ENCODE measurements at regions not wholly inside any gene's neighbourhood (a gene's known extent, or its start where the extent isn't known, plus 50 kb on each side); places are given as distances from the start of the nearest gene placed in this dataset.

DNA sequence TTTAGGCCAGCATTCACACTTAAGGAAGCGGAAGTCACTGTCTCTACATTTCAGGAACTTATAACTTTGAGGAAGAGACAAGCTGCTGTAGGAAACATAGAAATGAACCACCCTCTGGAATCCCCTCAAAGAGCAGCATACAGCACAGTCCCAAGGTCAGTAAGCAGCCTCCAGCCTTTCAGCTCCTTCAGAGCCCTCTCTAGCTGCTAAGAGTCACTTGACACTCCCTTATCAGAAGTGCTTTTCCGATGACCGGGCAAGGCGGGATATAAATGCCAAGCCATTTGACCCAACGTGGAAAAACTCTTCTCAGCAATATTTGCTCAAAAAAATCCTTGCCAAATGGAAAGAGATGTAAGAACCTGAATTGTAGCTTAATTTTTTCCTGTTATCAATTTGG is 1284.3 kb downstream of the XPNPEP1 start:
- Histone ChIP-seq H3K9ac (ENCODE audit: low read length) (no peak overlapping the region), H3K4me3 (ENCODE audit: low read depth in 1 of 2, low read length in 2 of 2) (no peak overlapping the region)

DNA sequence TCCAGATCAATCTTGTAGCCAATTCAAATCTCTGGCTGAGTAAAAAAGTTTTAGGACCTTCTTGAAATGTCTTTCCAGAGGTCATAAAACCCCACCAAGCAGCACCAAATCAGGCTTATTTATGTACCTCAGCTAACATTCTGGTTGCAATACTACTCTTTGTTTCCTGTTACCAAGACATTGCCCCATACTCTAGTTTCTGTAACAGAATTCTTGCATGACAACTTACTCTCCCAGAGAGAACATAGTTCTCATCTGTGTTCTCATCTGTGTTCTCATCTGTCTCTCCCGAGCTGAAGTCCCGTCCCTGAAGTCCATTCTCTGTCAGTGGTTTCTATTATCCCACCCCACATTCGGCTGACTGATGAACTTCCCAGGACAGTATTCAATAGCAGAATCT is 1285.1 kb downstream of the XPNPEP1 start:
- no peaks in the 10 kb centered on the region for H3K9me3 ChIP-seq (ENCODE audit: low read length)
- no peaks in the 10 kb centered on the region for H3K36me3 ChIP-seq (ENCODE audit: insufficient read depth, low read length)
- no peak overlapping the region for H3K9ac ChIP-seq (ENCODE audit: low read length)
- H3K4me3 ChIP-seq (ENCODE audit: low read depth in 1 of 2, low read length in 2 of 2) = no peak overlapping the region
- H3K27ac ChIP-seq (ENCODE audit: low read depth, low read length) = no peak overlapping the region
- no peaks in the 10 kb centered on the region for H3K4me1 ChIP-seq (ENCODE audit: insufficient read depth, low read length)
- no peaks in the 10 kb centered on the region for H3K27me3 ChIP-seq (ENCODE audit: control insufficient read depth in 1 of 2, insufficient read depth in 2 of 2, low read length in 2 of 2)

More for the DNA sequence above, 1284.3 kb downstream of the XPNPEP1 start:
- Histone ChIP-seq H3K27me3 (ENCODE audit: control insufficient read depth in 1 of 2, insufficient read depth in 2 of 2, low read length in 2 of 2) (no peaks in the 10 kb centered on the region), H3K9me3 (ENCODE audit: low read length) (no peaks in the 10 kb centered on the region), H3K36me3 (ENCODE audit: insufficient read depth, low read length) (no peaks in the 10 kb centered on the region), H3K27ac (ENCODE audit: low read depth, low read length) (no peak overlapping the region), H3K4me1 (ENCODE audit: insufficient read depth, low read length) (no peaks in the 10 kb centered on the region)

DNA sequence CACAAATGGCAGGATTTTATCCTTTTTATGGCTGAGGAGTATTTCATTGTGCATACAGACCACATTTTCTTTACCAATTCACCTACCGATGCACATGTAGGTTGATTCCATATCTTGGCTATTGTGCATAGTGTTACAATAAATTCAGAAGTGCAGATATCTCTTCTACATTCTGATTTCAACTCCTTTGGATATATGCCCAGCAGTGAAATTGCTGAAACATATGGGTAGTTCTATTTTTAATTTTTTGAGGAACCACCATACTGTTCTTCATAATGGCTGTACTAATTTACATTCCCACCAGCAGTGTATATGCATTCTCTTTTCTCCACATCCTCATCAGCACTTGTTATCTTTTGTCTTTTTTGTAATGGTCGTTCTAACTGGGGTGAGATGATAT is 1290.3 kb downstream of the XPNPEP1 start:
- no peaks in the 10 kb centered on the region for H3K4me1 ChIP-seq (ENCODE audit: insufficient read depth, low read length)
- H3K4me3 ChIP-seq (ENCODE audit: low read depth in 1 of 2, low read length in 2 of 2) = no peak overlapping the region
- no peaks in the 10 kb centered on the region for H3K9me3 ChIP-seq (ENCODE audit: low read length)
- no peak overlapping the region for H3K27ac ChIP-seq (ENCODE audit: low read depth, low read length)
- no peak overlapping the region for H3K9ac ChIP-seq (ENCODE audit: low read length)
- no peaks in the 10 kb centered on the region for H3K27me3 ChIP-seq (ENCODE audit: control insufficient read depth in 1 of 2, insufficient read depth in 2 of 2, low read length in 2 of 2)
- H3K36me3 ChIP-seq (ENCODE audit: insufficient read depth, low read length) = no peaks in the 10 kb centered on the region

DNA sequence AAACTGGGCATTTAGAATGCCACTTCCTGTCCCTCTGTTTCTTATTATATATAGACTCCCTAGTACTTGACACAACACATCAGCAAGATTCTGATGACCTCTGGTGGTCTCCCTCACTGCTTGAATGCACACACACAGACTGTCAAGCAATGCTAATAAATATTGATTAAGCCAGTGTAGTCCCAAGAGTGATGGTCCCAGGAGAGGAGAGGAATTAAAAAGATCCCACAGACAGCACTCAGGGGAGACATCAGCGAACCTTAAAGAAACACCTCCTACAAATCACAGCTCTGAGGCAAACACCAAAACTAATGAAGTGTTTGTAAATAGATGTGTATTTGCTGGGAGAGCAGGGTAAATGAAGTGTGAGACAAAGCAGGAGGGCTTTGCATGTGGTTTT is 1291.2 kb downstream of the XPNPEP1 start:
- H3K36me3 ChIP-seq (ENCODE audit: insufficient read depth, low read length) = no peaks in the 10 kb centered on the region
- no peaks in the 10 kb centered on the region for H3K9me3 ChIP-seq (ENCODE audit: low read length)
- H3K4me3 ChIP-seq (ENCODE audit: low read depth in 1 of 2, low read length in 2 of 2) = no peak overlapping the region
- H3K27me3 ChIP-seq (ENCODE audit: control insufficient read depth in 1 of 2, insufficient read depth in 2 of 2, low read length in 2 of 2) = no peaks in the 10 kb centered on the region
- H3K9ac ChIP-seq (ENCODE audit: low read length) = no peak overlapping the region
- H3K4me1 ChIP-seq (ENCODE audit: insufficient read depth, low read length) = no peaks in the 10 kb centered on the region
- no peak overlapping the region for H3K27ac ChIP-seq (ENCODE audit: low read depth, low read length)

DNA sequence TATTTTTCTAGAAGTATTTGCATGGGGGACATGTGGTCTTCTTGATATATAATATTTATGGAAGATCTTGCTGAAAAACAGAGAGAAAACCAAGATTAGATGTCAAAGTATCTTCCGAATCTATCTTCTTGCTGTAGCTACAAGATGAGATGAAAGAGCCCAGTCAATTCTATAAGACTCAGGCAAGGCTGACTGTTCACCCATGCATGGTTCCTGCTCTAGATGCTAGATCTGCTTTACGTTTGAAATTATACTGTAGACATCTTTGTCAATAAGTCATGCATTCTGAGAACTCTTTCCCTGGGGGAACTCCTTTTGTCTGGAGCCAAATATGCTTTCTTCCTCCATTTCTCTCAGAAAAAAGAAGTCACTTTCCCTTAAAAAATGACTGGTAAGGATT is 1292.0 kb downstream of the XPNPEP1 start:
- Histone ChIP-seq H3K4me3 (ENCODE audit: low read depth in 1 of 2, low read length in 2 of 2) (no peak overlapping the region), H3K9me3 (ENCODE audit: low read length) (no peaks in the 10 kb centered on the region), H3K27me3 (ENCODE audit: control insufficient read depth in 1 of 2, insufficient read depth in 2 of 2, low read length in 2 of 2) (no peaks in the 10 kb centered on the region), H3K36me3 (ENCODE audit: insufficient read depth, low read length) (no peaks in the 10 kb centered on the region), H3K4me1 (ENCODE audit: insufficient read depth, low read length) (no peaks in the 10 kb centered on the region), H3K9ac (ENCODE audit: low read length) (no peak overlapping the region), H3K27ac (ENCODE audit: low read depth, low read length) (no peak overlapping the region)

DNA sequence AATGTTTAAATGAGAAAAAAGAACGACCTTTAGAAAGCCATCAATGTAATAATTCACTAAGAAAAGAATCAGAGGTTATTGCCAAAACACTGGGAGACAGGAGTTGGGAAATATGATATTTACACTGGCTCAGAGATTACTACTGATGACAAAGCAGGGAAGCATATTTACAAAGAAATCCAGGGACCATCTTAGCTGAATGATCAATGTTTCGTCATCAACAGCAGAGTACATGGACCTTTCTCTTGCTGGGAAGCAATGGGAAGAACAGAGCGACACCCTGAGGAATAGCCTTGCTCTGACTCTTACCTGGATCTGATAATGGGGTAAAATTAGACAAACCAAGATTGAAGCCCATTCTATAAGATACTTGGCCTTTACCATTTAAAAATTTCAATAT is 1293.5 kb downstream of the XPNPEP1 start:
- Histone ChIP-seq H3K36me3 (ENCODE audit: insufficient read depth, low read length) (no peaks in the 10 kb centered on the region), H3K4me1 (ENCODE audit: insufficient read depth, low read length) (no peaks in the 10 kb centered on the region), H3K9me3 (ENCODE audit: low read length) (no peaks in the 10 kb centered on the region), H3K9ac (ENCODE audit: low read length) (no peak overlapping the region), H3K27ac (ENCODE audit: low read depth, low read length) (no peak overlapping the region), H3K27me3 (ENCODE audit: control insufficient read depth in 1 of 2, insufficient read depth in 2 of 2, low read length in 2 of 2) (no peaks in the 10 kb centered on the region), H3K4me3 (ENCODE audit: low read depth in 1 of 2, low read length in 2 of 2) (no peak overlapping the region)

DNA sequence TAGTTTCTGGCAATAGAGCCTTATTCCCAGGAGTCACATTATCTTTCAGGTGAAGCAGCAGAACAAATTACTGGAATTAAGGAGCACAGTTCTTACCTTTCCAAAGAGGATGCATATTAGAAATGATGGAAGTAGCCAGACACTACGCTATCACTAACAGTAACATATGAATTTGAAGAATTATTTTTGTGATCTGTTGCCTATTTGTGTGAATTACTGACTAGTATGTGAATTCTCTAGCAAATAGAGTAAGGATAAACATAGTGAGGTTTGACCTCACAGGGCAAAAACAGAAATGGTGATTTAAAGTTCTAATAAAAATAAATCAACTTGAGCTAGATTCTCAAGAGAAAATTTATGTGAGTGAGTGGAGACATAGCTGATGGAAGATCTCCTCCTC is 1299.3 kb downstream of the XPNPEP1 start:
- Histone ChIP-seq H3K4me3 (ENCODE audit: low read depth in 1 of 2, low read length in 2 of 2) (no peak overlapping the region), H3K27ac (ENCODE audit: low read depth, low read length) (no peak overlapping the region), H3K36me3 (ENCODE audit: insufficient read depth, low read length) (no peaks in the 10 kb centered on the region), H3K9ac (ENCODE audit: low read length) (no peak overlapping the region), H3K27me3 (ENCODE audit: control insufficient read depth in 1 of 2, insufficient read depth in 2 of 2, low read length in 2 of 2) (no peaks in the 10 kb centered on the region), H3K4me1 (ENCODE audit: insufficient read depth, low read length) (no peaks in the 10 kb centered on the region), H3K9me3 (ENCODE audit: low read length) (no peaks in the 10 kb centered on the region)

DNA sequence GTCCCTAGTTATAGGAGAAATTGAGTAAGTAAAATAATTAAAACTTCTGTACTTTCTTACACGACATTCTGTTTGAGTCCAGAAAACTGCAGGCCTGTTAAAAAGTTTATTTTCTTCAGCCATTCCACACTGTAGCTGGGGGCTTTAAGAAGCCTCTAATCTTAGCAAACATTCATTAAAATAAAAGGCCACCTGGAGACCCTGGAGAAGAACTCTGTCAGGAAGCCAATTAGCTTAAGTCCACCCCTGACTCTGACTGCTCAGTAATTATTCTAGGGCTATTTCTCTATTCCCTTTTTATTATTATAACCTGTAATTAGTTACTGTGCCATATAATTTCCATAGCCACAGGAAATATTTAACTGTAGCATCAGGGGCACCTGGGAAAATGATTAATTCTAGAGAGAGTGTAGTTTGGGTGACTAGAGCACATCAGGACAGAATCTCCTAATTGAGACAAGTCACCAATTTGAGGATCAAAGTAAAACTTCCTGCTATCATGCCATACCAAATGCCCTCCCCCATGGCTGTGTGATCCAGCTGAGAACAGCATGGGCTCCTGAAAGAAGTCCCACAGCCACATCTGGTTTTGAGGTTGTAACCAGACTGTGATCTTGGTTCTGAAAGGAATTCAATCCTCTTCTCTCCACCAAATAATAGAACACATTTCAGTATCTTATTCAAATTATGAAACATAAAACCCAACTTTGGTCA is 1302.3 kb downstream of the XPNPEP1 start:
- no peak overlapping the region for H3K9ac ChIP-seq (ENCODE audit: low read length)

DNA sequence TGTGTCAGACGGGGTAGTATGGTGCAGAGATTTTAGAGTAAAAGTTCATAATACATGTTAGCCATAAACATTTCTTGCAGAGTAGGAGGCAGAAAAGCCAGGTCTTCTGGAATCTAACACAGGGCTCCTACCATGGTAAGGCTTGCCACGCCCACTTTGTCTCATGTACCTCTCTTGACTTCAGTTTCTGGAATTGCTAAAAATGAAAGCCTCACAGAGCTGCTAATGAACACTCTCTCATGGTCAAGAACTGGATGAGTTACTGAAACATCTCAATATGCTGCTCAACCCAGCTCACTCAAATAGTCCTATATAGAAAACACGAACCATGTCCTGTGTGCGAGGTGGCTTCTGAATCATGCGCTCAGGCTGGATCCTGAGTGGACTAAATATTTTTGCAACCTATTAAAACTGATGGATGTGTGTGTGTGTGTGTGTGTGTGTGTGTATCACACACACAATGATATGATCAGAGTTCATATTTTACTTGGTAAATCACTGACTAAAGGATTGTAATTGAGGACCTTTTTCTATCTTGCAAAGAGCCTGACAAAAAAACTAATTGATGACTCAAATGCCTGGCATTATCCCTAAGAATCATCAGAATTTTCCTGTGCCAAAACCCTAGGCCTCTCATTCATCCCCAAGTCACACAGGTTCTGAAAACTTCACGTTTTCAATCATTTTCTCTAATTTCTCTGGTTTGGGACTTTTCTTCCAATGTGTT is 1306.6 kb downstream of the XPNPEP1 start:
- H3K4me1 ChIP-seq (ENCODE audit: insufficient read depth, low read length) = no peaks in the 10 kb centered on the region
- H3K9ac ChIP-seq (ENCODE audit: low read length) = no peak overlapping the region
- H3K4me3 ChIP-seq (ENCODE audit: low read depth in 1 of 2, low read length in 2 of 2) = no peak overlapping the region
- no peaks in the 10 kb centered on the region for H3K36me3 ChIP-seq (ENCODE audit: insufficient read depth, low read length)
- H3K9me3 ChIP-seq (ENCODE audit: low read length) = no peaks in the 10 kb centered on the region
- no peaks in the 10 kb centered on the region for H3K27me3 ChIP-seq (ENCODE audit: control insufficient read depth in 1 of 2, insufficient read depth in 2 of 2, low read length in 2 of 2)
- H3K27ac ChIP-seq (ENCODE audit: low read depth, low read length) = no peak overlapping the region

More for the DNA sequence above, 1302.3 kb downstream of the XPNPEP1 start:
- no peak overlapping the region for H3K4me3 ChIP-seq (ENCODE audit: low read depth in 1 of 2, low read length in 2 of 2)
- no peaks in the 10 kb centered on the region for H3K27me3 ChIP-seq (ENCODE audit: control insufficient read depth in 1 of 2, insufficient read depth in 2 of 2, low read length in 2 of 2)
- no peaks in the 10 kb centered on the region for H3K4me1 ChIP-seq (ENCODE audit: insufficient read depth, low read length)
- no peaks in the 10 kb centered on the region for H3K36me3 ChIP-seq (ENCODE audit: insufficient read depth, low read length)
- H3K27ac ChIP-seq (ENCODE audit: low read depth, low read length) = no peak overlapping the region
- no peaks in the 10 kb centered on the region for H3K9me3 ChIP-seq (ENCODE audit: low read length)

DNA sequence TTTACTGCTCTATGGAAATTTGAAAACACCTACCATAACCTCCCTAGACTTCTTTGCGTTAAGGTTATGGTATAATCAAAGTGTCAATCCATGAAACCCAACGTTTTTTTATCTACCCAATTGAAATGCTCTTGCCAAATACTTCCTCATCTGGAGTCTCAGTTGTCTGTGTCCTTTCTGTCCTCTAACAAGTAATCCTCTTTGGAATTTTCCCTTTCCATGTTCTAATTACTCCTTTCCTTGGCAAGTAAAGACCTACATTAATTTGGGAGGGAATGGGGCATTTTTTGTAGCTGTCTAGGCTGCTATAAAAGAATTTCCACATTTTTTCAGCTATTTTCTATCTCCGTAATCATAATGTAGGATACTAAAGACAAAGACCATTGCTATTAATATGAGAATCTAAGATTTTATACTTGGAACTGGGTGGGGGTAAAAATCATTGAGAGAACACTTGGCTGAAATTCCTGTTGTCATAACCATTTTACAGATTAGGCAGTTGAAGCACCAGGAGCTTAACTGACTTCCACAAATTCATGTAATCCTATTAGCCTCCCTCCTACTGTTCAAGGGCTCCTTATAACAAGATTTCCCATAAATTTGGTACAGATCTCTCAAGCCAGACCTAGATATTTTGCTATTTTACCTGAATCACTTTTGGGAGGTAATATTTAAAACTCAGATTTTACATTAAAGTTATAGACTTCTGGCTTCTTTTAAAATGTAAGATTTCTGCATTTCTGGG is 1307.6 kb downstream of the XPNPEP1 start:
- no peaks in the 10 kb centered on the region for H3K9me3 ChIP-seq (ENCODE audit: low read length)
- no peaks in the 10 kb centered on the region for H3K36me3 ChIP-seq (ENCODE audit: insufficient read depth, low read length)
- no peak overlapping the region for H3K27ac ChIP-seq (ENCODE audit: low read depth, low read length)
- no peak overlapping the region for H3K4me3 ChIP-seq (ENCODE audit: low read depth in 1 of 2, low read length in 2 of 2)
- no peaks in the 10 kb centered on the region for H3K4me1 ChIP-seq (ENCODE audit: insufficient read depth, low read length)
- H3K9ac ChIP-seq (ENCODE audit: low read length) = no peak overlapping the region
- H3K27me3 ChIP-seq (ENCODE audit: control insufficient read depth in 1 of 2, insufficient read depth in 2 of 2, low read length in 2 of 2) = no peaks in the 10 kb centered on the region

DNA sequence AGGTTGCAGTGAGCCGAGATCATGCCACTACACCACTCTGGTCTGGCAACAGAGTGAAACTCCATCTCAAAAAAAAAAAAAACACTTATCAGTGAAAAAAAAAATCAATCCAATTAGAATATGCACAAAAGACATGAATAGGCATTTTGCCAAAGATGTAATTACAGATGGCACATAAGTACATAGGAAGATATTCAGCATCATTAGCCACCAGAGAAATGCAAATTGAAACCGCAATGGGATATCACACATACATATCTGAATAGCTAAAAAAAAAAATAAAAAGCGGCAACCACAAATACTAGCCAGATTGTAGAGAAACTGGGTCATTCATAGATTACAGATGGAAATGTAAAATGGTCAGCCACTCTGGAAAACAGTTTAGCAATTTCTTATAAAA is 1310.8 kb downstream of the XPNPEP1 start:
- no peaks in the 10 kb centered on the region for H3K9me3 ChIP-seq (ENCODE audit: low read length)
- H3K9ac ChIP-seq (ENCODE audit: low read length) = no peak overlapping the region
- no peaks in the 10 kb centered on the region for H3K4me1 ChIP-seq (ENCODE audit: insufficient read depth, low read length)
- H3K4me3 ChIP-seq (ENCODE audit: low read depth in 1 of 2, low read length in 2 of 2) = no peak overlapping the region
- H3K36me3 ChIP-seq (ENCODE audit: insufficient read depth, low read length) = no peaks in the 10 kb centered on the region
- H3K27me3 ChIP-seq (ENCODE audit: control insufficient read depth in 1 of 2, insufficient read depth in 2 of 2, low read length in 2 of 2) = no peaks in the 10 kb centered on the region
- no peak overlapping the region for H3K27ac ChIP-seq (ENCODE audit: low read depth, low read length)

Data from muscle layer of colon (tissue), 2 donors.